A172 (cell line): ENCODE measurements at regions not wholly inside any gene's neighbourhood (a gene's known extent, or its start where the extent isn't known, plus 50 kb on each side); places are given as distances from the start of the nearest gene placed in this dataset.

Source experiments
- DNase-seq: peaks from one replicate; pipeline ENCODE4 v3.0.0-alpha.2; 2015; ENCODE audit warnings: low spot score

- peak; percentile 99 for DNase-seq
Observed at GRCh38 chr2:43086451-43087221, 139.8 kb downstream of the ZFP36L2 start.

- no peak for DNase-seq
Observed at GRCh38 chr2:43085929-43086328, 140.5 kb downstream of the ZFP36L2 start.

GRCh38 chr2:43085505-43085904 lies 140.9 kb downstream of the ZFP36L2 start:
- DNase-seq = no peak

GRCh38 chr2:43084699-43085091 lies 141.7 kb downstream of the ZFP36L2 start:
- DNase-seq = no peak

GRCh38 chr2:43083710-43084698 lies 142.4 kb downstream of the ZFP36L2 start:
- peak; percentile 39 for DNase-seq

GRCh38 chr2:43082903-43083677 lies 143.3 kb downstream of the ZFP36L2 start:
- DNase-seq = no peak

GRCh38 chr2:43082111-43082894 lies 144.1 kb downstream of the ZFP36L2 start:
- DNase-seq = no peak

GRCh38 chr2:43081131-43081765 lies 145.2 kb downstream of the ZFP36L2 start:
- no peak for DNase-seq

- no peak for DNase-seq
Observed at GRCh38 chr2:43080571-43081021, 145.8 kb downstream of the ZFP36L2 start.

GRCh38 chr2:43078781-43079755 lies 147.3 kb downstream of the ZFP36L2 start:
- no peak for DNase-seq

GRCh38 chr2:43078301-43078700 lies 148.1 kb downstream of the ZFP36L2 start:
- no peak for DNase-seq

- DNase-seq = no peak
Observed at GRCh38 chr2:43077876-43078275, 148.5 kb downstream of the ZFP36L2 start.

- DNase-seq = no peak
Observed at GRCh38 chr2:43076676-43077075, 149.7 kb downstream of the ZFP36L2 start.

GRCh38 chr2:43075811-43076585 lies 150.4 kb downstream of the ZFP36L2 start:
- peak; percentile 79 for DNase-seq

- peak; percentile 98 for DNase-seq
Observed at GRCh38 chr2:43075054-43075593, 151.3 kb downstream of the ZFP36L2 start.

- DNase-seq = no peak
Observed at GRCh38 chr2:43074592-43075053, 151.8 kb downstream of the ZFP36L2 start.

- DNase-seq = no peak
Observed at GRCh38 chr2:43074052-43074451, 152.4 kb downstream of the ZFP36L2 start.

- DNase-seq = no peak
Observed at GRCh38 chr2:43073401-43073825, 153.0 kb downstream of the ZFP36L2 start.
